ENCODE measurements at regions not wholly inside any gene's neighbourhood (a gene's known extent, or its start where the extent isn't known, plus 50 kb on each side); places are given as distances from the start of the nearest gene placed in this dataset.

DNA sequence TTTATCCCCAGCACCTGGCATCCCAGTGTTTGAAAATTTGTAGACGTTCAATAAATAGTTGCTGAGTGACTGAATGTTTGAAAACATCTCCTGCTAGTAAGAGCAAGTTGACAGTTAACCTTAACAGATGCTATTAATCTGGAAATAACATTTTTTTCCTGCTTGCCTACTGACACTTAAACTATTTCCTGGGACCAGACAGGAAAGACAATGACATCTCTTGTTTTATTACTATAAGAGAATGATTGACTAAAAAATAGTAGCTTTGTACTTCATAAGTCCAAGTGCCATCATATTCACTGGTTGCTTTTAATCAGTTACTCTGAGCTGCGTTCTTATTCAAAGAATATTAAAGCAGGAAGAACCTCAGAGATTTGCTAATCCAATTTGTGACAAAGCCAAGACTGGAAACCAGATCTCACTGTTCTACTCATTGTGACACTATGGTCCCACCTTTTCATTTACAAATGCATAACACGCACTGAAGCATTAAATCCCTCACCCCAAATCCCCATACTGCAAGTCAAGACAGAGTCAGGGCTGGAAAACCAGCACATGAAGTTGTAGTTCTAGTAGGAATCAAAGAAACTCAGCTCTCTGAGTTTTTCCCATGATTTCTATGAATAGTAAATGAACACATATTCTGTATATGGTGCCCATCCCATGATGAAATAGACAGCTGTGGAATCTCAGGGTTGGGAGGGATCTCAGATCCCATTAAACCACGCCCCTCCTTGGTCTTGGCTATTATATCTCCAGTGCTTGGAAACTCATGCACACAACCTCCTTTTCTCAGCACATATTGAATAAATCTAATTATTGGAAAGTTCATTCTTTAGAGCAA is 212.7 kb upstream of the P2RY1 start:
- no peak for TF ChIP-seq POLR2A (IDR thresholded peaks at IDR 0.05; ENCODE audit: low read length)
- no peak for TF ChIP-seq GATA1 (IDR thresholded peaks at IDR 0.05; ENCODE audit: low read depth, low read length)

All from erythroblast (primary cell).